ENCODE measurements at regions not wholly inside any gene's neighbourhood (a gene's known extent, or its start where the extent isn't known, plus 50 kb on each side); places are given as distances from the start of the nearest gene placed in this dataset.

DNA sequence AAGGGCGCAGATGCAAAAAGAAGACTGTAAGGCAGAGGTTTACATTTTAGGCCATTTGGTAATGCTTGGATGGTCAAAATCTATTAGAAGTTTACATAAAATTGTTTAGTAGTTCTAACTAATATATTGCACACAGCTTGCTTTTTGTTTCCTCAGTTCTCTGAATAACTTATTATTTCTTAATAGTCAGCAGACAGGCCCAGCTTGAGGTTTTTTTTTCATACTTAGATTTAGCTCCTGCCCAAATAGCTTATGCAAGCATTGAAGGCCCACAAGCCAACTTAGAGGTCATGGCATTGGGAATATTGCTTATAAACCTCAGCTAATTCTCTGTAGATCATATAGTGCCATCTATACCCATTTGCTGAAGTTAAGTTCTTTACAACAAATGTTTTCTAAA, 172.5 kb downstream of the RAP2B start:
- TF ChIP-seq, protein P1, sequence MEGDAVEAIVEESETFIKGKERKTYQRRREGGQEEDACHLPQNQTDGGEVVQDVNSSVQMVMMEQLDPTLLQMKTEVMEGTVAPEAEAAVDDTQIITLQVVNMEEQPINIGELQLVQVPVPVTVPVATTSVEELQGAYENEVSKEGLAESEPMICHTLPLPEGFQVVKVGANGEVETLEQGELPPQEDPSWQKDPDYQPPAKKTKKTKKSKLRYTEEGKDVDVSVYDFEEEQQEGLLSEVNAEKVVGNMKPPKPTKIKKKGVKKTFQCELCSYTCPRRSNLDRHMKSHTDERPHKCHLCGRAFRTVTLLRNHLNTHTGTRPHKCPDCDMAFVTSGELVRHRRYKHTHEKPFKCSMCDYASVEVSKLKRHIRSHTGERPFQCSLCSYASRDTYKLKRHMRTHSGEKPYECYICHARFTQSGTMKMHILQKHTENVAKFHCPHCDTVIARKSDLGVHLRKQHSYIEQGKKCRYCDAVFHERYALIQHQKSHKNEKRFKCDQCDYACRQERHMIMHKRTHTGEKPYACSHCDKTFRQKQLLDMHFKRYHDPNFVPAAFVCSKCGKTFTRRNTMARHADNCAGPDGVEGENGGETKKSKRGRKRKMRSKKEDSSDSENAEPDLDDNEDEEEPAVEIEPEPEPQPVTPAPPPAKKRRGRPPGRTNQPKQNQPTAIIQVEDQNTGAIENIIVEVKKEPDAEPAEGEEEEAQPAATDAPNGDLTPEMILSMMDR (conservative IDR thresholded peaks at IDR 0.05; ENCODE audit: low read length) = no peak
- no peak for TF ChIP-seq EZH2phosphoT487 (IDR thresholded peaks at IDR 0.05; ENCODE audit: borderline replicate concordance, low read depth, low read length)
